ENCODE measurements at regions not wholly inside any gene's neighbourhood (a gene's known extent, or its start where the extent isn't known, plus 50 kb on each side); places are given as distances from the start of the nearest gene placed in this dataset.

- H3K4me3 ChIP-seq, result no peak overlapping the region
- DNase-seq (no peak), ATAC-seq (no peak)
- H3K9me3 ChIP-seq, result no peaks in the 10 kb centered on the region
- no peaks in the 10 kb centered on the region for H3K27me3 ChIP-seq
- TF ChIP-seq, protein P1, sequence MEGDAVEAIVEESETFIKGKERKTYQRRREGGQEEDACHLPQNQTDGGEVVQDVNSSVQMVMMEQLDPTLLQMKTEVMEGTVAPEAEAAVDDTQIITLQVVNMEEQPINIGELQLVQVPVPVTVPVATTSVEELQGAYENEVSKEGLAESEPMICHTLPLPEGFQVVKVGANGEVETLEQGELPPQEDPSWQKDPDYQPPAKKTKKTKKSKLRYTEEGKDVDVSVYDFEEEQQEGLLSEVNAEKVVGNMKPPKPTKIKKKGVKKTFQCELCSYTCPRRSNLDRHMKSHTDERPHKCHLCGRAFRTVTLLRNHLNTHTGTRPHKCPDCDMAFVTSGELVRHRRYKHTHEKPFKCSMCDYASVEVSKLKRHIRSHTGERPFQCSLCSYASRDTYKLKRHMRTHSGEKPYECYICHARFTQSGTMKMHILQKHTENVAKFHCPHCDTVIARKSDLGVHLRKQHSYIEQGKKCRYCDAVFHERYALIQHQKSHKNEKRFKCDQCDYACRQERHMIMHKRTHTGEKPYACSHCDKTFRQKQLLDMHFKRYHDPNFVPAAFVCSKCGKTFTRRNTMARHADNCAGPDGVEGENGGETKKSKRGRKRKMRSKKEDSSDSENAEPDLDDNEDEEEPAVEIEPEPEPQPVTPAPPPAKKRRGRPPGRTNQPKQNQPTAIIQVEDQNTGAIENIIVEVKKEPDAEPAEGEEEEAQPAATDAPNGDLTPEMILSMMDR (IDR thresholded peaks at IDR 0.05), result no peak
- no peak overlapping the region for H3K27ac ChIP-seq
- no peaks in the 10 kb centered on the region for H3K36me3 ChIP-seq
- no peaks in the 10 kb centered on the region for H3K4me1 ChIP-seq
- intact Hi-C loops (cut with DNase I), result no loop called here
Measured at GRCh38 chr12:23354800-23355199, 594.7 kb downstream of the SOX5 start.

GRCh38 chr12:23356440-23356839, 593.0 kb downstream of the SOX5 start:
- TF ChIP-seq, protein P1 (IDR thresholded peaks at IDR 0.05), result no peak
- Histone ChIP-seq H3K4me3 (no peak overlapping the region), H3K27me3 (no peaks in the 10 kb centered on the region), H3K9me3 (no peaks in the 10 kb centered on the region), H3K27ac (no peak overlapping the region), H3K36me3 (no peaks in the 10 kb centered on the region), H3K4me1 (no peaks in the 10 kb centered on the region)
- intact Hi-C loops (cut with DNase I), result no loop called here
- ATAC-seq (no peak), DNase-seq (no peak)

DNA sequence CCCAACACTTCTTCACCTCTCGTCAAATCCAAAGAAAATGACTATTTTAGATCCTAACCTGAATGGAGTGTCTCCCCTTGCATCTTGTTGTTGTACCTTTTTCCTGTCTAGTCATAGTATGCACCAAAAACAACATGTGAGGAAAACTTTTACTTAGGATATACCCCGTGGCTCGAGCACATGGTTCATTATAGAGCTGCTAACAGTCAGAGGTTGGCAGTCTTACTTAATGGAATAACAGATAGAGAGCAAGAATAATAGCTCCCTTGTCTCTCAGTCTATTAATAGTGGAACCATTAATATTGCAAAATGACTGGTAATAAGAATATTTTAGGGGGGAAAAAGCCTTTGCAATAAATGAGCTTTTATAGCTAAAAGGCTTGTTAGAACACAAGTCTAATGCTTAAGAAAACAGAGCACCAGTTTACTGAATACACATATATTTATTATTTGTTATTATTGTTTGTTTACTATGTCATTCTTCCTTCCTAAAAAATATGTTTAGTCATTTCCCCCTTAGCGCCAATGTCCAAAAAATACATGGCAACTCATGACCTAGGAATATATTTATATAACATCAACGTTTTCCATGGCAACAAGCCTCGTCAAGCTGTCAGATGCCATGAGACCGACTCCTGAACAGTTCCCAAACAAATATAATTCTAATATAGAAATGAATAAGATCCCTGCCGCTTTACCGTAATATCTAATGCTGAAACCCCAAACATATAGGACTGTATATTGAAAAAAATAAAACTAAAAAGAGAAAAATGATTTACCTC, 592.4 kb downstream of the SOX5 start:
- ATAC-seq, result no peak
- intact Hi-C loops (cut with DNase I), result no loop called here

DNA sequence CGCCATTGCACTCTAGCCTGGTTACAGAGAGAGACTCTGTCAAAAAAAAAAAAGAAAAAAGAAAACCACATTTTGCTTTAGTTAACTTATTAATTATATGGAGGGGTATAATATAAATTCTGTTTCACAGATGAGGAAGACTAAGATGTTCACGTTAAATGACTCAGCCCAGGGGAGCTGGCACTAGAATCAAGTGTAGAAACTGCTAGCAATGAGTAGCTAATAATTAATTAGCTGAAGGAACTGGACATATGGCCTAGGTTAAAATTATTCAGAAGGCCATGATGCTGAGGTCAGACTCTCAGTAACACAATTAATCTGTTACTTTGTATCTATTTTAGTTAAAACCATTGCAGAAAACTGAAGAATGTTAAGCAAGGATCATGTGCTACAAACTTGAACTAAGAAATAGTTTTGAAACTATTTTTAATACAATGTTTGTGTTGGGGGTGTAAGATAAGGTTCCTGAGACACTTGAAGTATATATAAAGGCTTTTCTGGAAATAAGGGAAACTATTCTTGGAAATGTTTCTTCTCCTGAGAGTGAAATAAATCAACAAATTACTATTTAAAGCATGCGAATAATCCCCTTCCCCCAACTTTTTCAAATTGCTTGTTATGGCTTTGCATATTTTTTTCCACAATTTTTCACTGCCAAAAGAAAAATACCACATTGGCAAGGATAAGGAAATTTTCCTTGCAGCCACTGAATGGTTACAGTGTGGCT, 589.3 kb downstream of the SOX5 start:
- H3K9me3 ChIP-seq, result peaks cover 0 to 10% of the 10 kb centered on the region in 2 donors
- no peak overlapping the region for H3K4me3 ChIP-seq
- ATAC-seq, result peak; percentile 52
- H3K27ac ChIP-seq, result no peak overlapping the region
- H3K4me1 ChIP-seq, result no peaks in the 10 kb centered on the region
- intact Hi-C loops (cut with DNase I), result no loop called here
- H3K27me3 ChIP-seq, result no peaks in the 10 kb centered on the region
- no peaks in the 10 kb centered on the region for H3K36me3 ChIP-seq
- TF ChIP-seq, protein P1 (IDR thresholded peaks at IDR 0.05), result no peak
- peak in 1 of 4 donors; percentile 1 for DNase-seq

More for the DNA sequence above, 592.4 kb downstream of the SOX5 start:
- H3K9me3 ChIP-seq, result no peaks in the 10 kb centered on the region
- TF ChIP-seq, protein P1 (IDR thresholded peaks at IDR 0.05), result no peak
- no peak overlapping the region for H3K27ac ChIP-seq
- H3K4me3 ChIP-seq, result no peak overlapping the region
- DNase-seq, result peak in 1 of 4 donors; percentile 6
- no peaks in the 10 kb centered on the region for H3K36me3 ChIP-seq
- H3K4me1 ChIP-seq, result no peaks in the 10 kb centered on the region
- H3K27me3 ChIP-seq, result no peaks in the 10 kb centered on the region

DNA sequence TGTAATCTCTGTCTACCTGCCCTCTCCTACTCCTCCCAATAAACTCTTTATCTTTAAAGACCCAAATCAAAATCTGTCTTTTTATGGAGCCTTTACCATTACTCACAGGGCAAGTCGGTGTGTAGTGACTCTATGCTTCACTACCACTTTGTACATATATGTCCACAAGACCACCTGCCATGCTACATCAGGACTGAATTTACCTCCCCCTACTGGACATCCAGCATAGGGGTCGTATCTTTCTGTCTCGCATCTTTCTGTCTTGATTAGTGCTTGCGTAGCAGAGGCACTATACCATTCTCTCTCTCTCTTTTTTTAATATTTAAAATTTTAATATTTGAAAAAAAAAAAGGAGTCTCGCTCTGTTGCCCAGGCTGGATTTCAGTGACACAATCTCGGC, 587.5 kb downstream of the SOX5 start:
- DNase-seq (no peak), ATAC-seq (no peak)
- intact Hi-C loops (cut with DNase I), result no loop called here
- TF ChIP-seq, protein P1 (IDR thresholded peaks at IDR 0.05), result no peak
- Histone ChIP-seq H3K4me1 (no peaks in the 10 kb centered on the region), H3K27ac (no peak overlapping the region), H3K4me3 (no peak overlapping the region), H3K9me3 (peaks cover 0 to 14% of the 10 kb centered on the region in 2 donors), H3K36me3 (no peaks in the 10 kb centered on the region), H3K27me3 (no peaks in the 10 kb centered on the region)

Measured in left lung (tissue), 4 donors.